GM19324 (cell line): ENCODE measurements at regions not wholly inside any gene's neighbourhood (a gene's known extent, or its start where the extent isn't known, plus 50 kb on each side); places are given as distances from the start of the nearest gene placed in this dataset.
"Not testable (repeated sequence)": the region's sequence is repeated elsewhere in the genome, so short reads cannot be mapped to it uniquely, and the experiment has no call there.

Source experiments
- ATAC-seq: cut with Tn5 transposase; IDR thresholded peaks from one replicate; pipeline ENCODE4 v1.9.1; 2021; ENCODE audit warnings: mild to moderate bottlenecking, moderate library complexity; ENCODE audit not compliant: unreplicated experiment, low FRiP score

DNA sequence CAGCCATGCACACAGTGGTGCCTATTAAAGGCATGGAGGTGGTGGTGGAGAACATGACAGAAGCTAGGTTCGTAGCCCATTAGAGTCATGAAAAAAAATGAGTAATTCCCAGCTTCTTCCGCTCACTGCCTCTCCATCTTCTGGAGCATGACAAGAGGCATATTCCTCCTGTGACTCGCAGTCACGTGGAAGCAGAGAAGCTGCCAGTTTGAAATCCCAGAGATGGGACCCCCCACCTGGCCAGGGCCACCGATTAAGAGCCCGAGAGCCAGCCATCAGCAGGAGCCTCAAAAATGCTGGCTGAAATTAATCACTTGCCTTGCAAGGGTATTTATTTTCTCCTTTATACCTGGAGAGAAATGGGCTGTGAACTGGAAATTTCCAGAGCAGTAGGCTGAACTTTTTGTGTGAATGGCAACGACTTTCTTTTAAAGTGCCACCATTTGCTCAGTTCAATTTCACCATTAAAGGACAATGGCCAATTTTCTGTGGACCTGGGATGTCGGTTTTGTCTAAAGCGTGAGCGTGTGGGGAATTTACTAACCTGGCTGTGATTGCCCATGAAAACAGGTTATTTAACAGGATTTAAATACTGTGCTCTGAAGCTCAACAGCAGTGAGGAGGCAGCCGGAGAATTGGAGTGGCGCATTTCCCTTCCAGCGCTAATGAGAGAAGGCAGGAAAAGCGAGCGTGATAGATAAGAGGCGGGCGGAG, 189.7 kb upstream of the SDK2 start:
- ATAC-seq, result no peak

DNA sequence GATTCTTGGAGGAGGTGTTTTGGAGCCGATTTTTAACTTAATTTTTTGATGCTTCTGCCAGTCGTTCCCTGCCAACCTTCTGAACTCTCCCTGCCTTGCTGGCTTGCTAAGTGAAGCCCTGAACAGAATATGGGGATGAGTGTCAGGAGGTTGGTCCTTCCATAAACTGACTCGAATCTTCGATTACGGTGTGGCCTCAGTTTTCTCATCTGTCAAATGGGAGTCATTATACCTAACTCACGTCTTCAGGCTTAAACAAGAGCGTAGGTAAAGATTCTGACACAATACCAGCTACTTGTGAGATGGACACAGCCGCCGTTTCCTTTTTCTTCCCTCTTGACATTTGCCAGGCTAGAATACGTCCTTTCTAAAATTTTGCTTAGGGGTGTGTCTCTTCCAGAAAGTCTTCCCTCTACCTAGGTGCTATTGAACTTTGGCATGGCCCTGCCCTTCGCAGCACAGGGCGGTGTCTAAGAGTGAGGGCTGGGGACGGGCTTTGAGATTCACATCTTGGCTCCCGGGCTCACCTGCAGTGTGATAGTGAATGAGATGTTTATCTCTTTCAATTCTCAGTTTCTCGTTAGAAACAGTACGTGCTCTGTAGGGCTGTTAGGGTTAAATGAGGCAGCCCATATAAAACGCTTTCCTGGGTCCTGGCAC, 190.6 kb upstream of the SDK2 start:
- no peak for ATAC-seq

DNA sequence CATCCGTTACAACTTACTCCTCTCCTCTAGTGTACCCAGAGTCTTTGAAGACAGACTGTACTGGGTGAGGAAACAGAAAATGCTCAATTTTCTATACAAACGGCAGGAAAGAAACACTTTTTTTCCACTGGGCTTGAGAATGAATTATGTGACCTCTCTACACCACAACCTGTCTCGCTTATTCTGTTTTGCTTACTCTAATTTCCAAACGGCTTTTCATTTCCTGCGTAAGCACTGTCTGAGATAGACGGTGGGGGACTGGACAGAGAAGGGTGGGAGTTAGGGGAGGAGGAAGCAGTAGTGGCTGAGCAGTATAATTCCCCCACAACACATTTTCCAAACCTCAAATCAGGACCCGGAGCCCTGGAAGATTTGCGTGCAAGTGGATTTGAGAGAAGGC, 191.4 kb upstream of the SDK2 start:
- ATAC-seq, result no peak

DNA sequence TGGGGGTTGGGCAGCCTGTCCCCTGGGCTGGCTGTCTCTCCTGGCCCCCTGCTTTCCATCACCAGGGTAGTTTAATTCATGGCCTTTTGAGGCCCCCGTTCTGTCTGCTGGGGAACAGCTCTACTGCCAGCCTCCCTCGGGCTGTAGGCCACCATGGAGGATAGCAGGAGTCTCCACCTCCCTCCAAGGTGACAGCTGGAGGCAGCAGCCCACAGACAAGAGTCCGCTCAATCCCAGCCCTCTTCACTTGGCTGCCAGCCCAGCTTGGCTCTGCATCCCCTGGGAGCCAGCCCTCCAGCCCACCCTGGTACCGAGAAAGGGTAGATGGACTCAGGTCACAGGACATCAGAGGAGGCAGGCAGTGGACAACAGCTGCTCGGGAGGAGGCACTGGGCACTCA, 194.6 kb upstream of the SDK2 start:
- ATAC-seq, result no peak

DNA sequence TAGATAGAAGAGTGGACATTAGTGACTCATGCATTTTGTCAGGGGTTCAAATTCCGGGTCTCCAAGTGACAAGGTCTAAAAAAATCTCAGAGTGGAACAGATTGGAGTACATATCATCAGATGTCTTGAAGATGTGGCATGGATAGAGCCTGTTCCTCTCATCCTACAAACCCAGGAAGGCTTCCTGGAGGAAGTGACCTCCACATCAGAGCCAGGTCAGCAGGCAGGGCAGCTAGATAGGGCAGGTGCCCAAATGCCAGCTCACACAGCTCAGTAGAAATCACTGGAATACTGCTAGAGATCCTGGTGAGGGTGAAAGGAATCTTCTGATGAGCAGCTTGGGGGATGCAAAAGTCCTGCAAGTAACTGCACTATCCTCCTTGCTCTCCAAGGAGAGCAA, 196.6 kb upstream of the SDK2 start:
- no peak for ATAC-seq

DNA sequence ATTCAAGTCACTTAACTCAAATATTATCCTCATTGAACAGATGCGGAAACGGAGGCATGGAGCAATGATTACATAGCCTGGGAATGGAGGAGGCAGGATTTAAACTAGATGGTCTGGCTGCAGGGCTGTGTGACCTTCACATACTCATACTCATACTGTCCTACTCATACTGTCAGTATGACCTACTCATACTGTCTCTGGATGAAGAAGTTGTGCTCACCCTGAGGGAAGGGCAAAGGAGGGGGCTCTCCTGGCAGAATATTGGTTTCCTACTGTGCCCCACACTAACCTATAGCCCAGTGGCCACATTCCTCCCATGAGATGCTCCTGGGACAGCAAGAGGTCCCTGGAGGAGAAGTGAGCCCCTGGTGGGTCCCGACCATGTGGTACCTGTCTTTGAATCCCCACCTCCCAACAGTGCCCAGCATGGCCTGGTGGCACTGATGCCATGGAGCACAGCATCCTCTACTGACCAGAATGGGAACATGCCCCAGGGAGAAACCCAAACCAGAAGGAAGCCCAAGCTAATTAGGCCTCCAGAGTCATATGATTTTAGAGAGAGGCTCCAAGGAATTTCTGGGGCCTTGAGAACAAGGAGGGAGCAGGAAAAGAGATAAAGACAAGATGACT, 197.3 kb upstream of the SDK2 start:
- ATAC-seq, result no peak

DNA sequence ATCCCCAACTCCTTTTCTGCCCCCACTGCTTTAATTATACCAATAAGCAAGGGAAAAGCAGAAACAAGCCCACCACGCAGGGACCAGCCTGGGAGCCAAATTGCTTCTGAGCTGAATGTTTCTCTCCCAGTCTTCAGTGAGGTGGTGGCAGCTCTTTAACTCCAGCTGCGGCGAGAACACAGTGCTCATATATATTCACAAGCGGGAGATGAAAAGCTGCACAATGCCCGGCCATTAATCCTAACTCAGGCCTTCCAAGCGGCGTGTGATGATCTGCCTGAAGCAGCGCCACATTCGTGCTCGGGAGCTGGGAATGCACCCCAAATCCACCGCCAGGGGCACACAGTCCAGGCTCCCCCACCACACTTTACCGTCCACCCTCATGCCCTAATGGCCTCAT, 203.7 kb upstream of the SDK2 start:
- ATAC-seq, result no peak

DNA sequence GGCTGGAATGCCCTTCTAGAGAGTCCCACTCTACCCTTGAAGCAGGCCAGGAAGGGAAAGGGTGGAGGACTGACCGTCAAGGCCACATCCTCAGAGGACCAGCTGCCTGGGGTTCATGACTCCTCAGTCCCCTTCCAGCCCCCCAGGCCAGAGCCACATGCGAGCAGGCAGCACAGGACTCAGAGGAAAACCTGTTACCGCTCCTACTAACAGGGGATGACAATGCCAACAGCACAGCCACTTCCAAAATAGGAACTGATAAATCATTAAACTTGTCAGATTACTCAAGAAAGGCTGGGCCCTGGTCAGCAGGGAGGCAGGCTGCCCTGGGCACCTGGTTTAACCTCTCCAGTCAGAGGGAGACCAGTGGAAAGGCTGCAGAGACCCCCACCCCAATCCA, 206.2 kb upstream of the SDK2 start:
- no peak for ATAC-seq

DNA sequence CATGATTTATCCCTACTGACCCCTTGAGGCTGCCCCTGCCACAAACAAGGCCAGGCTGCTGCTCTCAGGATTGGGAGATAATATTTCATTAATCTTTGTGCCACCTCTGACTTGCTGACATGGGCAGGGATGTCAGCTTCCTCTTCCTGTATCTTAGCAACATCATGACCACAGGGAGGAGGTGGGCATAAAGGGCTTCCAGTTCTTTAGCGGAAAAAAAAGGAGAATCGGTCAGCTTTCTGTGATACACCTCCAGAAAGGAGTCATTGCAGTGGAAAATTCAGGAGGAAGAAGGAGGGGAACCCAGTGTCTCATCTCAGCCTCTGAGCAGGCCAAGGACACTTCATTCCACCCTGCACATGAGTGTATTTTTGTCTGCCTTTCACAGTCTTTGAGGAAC, 206.8 kb upstream of the SDK2 start:
- no peak for ATAC-seq

DNA sequence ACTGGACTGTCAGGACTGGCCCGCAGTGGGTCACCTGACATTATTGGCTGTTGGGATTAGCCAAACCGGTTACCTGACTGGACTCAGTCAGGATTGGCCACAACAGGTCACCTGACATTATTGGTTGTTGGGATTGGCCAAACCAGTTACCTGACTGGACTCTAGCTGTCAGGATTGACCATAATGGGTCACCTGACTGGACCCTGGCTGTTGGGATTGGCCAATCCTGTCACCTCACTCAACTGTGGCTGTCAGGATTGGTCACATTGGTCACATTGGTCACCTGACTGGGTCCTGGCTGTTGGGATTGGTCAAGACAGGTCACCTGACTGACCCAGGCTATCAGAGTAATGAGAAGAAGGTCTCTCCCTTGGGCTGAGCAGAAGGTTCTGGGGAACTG, 207.7 kb upstream of the SDK2 start:
- no peak for ATAC-seq

DNA sequence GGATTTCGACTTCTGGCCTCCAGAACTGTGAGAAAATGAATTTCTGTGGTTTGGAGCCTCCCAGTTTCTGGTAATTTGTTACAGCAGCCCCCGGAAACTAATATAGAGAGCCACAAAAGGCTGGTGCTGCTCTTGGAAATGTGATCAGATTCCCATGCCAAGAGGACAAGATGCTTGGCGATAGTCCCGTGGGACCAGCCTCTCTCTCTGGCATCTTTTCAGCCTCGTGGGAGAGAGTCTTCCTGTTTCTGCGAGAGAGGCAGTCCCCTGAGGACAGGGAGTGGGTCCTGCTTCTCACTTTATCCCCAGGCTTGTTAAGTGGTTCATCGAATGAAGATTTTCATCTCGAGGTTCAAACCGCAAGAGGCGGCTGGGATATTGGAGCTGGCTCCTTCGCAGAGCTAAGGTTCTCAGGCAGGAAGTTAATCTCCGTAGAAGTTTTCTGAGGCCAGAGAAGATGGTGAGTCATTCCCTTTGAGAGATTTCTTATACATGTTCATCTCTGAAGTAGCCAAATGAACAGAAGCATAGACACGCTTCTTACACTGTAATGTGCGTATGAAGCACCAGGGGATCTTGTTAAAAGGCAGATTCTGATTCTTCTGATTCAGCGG, 211.6 kb upstream of the SDK2 start:
- ATAC-seq, result no peak

DNA sequence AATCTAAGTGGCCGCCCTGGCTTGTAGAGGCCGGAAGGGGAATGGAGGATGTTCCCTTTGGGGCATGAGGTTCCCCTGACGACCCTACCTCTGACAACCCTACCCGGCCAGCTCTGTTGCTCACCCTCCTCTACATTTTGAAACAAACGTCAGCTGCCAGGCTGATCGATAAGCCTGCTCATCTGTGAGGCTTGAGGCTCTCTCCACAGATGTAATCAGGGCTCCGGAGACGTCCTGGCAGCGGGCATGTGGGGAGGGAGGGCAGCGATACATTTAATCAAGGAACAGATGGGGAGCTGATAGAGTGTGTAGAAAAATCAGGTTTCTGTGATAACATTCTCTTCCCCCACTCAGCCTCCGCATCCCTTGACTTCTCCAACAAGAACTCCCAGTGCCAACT, 212.3 kb upstream of the SDK2 start:
- no peak for ATAC-seq

DNA sequence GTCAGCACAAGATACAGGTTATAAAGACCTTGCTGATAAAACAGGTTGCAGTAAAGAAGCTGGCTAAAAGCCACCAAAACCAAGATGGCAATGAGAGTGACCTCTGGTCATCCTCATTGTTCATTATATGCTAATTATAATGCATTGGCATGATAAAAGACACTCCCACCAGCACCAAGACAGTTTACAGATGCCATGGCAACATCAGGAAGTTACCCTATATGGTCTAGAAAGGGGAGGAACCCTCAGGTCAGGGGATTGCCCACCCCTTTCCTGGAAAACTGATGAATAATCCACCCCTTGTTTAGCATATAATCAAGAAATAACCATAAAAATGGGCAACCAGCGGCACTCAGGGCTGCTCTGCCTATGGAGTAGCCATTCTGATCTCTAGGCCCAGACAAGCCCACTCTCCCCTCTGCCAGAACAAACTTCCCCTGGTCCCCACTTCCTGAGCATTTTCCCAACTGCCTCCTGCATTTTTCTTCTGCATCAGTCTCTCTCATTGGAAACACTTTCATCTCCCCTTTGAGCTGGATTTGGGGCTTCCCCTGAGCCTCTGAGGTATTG, 215.3 kb upstream of the SDK2 start:
- not testable (repeated sequence) for ATAC-seq

DNA sequence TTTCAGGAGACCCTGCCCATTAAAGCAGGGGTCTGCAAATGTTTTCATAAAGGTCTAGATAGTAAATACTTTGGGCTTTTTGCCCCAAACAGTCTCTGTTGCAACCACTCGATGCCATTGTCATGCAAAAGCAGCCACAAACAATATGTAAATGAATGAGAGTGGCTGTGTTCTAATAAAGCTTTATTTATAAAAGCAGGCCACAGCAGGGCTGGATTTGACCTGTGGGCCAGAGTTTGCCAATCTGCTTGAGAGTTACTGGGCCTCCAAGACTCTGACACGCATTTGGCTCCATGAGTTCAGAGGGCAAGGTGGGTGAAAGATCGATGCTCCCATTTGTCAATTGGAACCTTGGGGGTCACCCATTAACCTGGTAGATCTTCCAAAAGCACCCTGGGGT, 217.3 kb upstream of the SDK2 start:
- no peak for ATAC-seq

DNA sequence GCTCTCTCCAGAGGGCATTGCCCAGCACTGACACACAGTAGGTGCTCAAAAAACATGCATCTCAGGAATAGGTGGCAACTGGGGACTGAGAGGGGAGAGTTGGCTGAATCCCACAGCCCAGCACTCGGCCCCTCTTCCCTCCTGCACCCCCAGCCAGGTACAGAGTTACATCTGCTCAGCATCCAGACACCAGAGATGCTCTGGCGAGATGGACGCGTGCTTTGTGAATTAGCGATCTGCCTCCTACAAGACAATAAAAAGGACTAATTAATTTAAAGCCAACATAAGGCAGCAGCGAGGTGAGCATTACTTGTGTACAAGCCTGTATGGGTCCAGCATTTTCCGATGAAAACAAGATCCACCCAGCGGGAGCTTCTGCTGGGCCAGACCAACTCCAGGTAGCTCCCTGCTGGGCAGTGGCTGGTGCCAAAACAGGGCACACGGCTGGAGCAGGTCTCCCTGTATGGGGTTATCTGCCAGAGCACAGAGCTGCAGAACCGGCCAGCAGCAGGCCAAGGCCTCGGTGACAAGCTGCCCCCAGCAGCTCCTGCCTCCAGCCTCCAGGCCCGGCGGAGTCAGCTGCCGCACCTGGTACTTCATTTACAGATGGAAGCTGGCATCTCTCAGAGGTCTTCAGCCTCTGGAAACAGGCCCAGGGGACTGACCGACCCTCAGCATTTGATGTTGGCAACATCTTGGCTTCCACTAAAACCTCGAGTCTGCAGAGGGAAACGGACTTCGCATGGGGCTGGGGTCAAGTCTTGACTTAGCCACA, 219.7 kb upstream of the SDK2 start:
- ATAC-seq, result no peak

DNA sequence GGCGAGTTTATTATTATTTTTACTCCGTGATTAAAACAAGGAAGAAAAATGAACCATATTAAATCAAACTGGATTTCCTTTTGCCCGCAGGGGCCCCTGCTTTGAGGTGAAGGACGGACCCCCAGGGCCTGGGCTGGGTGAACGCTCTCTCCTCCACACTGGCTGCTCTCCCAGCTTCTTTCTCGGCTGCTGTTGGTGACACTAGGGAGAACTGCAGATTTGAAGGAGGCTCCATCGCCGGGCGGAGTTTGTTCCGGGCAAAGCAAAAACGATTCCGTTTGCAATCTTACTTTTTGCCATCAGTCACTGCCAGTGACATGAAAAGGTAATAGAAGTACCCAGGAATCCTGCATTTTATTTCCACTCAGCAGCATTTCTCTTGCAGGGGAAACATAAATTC, 221.6 kb upstream of the SDK2 start:
- ATAC-seq, result no peak

DNA sequence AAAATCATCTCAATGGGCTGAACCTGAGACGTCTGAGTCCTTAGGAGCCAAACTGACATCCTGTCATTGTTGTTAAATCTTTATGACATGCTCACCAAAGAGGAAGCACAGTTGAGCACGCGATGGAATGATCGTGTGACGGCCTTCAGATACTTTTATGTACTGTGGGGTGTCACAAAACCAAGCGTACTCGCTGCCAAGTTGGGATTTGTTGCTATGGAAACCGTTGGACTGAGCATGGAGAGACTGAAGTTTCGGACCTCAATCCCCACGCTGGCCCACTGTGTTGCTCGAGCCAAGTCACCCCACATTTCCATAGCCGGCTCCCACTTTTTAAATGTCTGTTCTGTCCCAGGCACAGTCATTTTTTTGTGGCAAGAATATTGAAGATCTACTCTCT, 222.8 kb upstream of the SDK2 start:
- no peak for ATAC-seq

DNA sequence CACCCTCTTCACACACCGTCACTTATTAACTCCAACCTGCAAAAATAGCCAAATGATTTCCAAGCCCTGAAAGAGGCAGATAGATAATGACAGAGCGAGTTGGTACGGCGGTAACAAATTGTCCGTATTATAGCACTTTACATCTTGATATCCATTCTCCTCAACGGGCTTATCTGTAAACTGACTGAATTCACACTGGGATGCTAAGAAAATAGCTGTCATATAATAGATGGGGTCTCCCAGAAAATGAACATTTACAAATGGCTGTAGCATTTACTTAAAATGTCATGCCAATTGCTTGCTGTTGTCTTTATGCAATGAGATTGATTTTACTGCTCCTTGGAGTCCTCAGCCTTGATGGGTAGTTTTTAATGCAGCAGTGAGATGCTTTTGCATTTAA, 225.8 kb upstream of the SDK2 start:
- ATAC-seq, result no peak

DNA sequence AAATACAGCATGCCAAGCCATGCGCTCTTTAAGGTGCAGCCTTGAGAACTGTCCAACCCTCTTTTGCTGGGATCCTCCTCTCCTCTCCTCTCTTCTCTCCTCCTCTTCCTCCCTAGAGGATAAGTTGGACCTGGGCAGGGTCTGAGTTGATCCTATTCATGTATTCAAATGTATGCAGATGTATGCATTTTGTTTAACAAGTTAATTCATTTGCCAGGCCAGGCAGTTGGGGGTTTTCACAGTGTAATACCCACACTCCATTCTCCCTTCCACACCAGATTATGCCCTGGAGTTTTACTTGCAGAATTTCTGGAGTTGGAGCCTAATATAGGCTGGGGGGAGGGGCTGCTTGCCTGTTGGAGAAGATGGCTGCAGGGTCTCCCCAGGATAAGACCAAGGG, 226.2 kb upstream of the SDK2 start:
- no peak for ATAC-seq

DNA sequence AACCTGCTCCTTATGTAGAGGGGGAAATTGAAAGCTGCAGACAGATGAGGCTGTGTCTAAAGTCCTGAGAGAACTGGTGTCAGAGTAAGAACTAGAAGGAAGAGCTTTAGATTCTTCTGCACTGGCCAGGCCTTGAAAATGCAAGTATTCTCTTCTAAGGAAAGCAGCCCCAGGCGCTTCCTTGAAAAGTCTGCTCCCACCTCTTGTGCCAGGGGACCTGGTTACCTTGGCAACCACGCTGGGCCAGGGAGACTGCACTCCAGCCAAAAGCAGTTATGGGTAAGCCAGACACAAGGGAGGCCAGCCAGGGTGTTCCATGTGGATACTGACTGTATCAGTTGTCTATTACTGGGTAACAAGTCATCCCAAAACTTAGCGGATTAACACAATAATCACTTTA, 228.6 kb upstream of the SDK2 start:
- ATAC-seq, result no peak
